NCI-H748 (cell line): ENCODE measurements at regions not wholly inside any gene's neighbourhood (a gene's known extent, or its start where the extent isn't known, plus 50 kb on each side); places are given as distances from the start of the nearest gene placed in this dataset.

Experiments
- DNase-seq: peaks from one replicate; lab custom pipeline; 2025; ENCODE audit not compliant: unreplicated experiment; lab: John Stamatoyannopoulos, UW

DNA sequence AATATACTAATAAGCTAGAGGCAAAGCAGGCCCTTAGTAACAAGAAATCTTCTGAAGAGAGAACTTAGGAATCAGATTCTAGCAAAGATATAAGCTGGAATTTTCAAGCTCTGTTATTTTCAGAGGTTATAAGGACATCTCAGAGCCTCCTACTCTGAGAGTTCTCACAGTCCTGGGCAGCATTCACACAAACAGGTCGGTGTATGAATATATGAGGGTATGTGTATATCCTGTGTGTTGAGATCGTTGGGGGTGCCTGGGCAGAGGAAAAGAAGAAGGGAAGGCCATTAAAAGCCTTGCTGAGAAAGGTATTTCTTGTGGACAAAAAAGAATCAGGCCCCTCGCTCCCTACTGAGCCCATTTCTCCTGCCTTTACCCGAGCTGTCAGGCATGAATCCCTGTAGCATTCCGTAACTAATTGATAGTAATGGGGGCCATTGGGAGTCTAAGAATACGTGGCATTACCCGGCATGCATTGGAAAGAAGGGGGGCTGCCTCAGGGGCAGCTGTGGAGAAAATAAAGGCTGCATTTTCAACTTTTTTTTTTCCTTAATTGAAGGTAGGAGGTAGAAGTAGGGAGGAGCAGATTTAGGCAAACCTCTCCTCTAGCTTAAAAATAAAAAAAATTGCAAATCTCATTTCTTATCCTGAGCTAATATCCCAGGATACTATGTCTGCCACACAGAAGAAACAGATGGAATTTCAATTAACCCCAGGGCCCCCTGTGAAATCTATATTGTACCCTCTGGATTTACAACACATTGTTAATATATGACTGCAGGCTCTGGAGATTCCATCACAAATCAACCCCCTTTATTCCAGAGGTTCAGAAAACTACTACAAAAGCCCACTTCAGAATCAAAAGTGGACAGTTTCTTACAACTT, 103.8 kb downstream of the GTPBP8 start:
- no peak for DNase-seq

DNA sequence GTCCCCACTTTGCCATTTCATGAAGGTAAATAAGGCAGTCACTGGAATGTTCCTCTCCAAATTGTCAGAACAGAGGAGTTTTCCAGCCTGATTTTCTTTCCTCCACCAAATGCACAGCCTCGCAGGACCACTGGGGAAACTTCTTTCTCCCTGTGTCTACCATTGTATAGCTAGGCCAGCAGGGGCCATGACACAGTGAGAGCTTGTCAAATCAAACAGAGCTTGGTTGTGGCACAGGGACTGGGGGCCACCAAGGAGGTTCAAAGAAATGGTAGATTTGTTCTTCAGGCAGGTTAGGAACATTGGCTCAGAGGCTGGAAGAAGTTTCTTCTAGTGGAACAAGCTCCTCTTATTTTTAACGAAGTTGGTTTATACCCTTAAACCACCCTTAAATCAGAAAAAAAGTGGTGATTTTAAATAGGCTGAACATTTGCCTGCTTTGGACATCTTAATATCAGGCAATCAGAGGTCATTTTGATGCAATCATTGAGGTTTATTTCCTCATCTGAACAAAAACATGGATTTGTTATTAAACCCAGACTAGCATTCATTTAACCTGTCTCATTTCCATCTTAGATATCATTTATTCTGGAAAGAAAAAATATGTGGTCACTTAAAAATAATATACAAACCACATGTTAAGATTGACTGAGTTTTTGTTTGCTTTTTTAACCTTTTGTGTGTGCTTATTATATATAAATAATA, 105.6 kb downstream of the GTPBP8 start:
- DNase-seq, result no peak

DNA sequence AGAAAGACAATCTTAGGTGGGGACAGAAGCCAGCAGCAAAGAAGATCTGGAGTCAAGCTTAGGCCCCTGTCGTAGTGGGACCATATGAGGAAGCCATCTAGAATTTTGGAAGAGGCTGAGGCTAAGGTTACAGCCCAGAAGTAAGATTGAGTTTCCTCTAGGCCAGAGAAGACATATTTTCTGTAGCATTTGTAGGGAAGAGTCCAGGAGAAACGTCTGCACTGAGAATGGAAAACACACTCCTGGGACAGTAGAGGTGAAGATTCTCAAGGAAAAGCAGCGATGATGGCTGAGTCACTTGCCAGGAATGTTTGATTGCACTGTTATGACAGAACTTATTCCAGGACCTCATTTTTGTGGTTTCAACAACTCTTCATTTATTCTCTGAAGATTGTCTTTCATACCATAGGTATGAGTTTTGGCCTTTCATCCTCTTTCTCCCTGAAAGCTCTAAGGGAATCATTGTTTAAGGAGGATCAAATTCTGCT, 107.2 kb downstream of the GTPBP8 start:
- no peak for DNase-seq

DNA sequence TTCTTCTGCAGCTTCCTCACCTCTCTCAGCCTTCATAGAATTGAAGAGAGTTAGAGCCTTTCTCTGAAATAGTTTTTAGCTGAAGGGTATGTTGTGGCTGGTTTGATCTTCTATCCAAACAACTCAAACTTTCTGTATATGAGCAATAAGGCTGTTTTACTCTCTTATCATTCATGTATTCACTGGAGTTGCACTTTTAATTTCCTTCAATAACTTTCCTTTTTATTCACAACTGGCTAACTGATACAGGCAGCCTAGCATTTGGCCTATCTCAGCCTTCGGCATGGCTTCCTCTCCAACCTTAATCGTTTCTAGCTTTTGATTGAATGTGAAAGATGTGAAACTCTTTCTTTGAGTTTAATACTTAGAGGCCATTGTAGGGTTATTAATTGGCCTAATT, 109.3 kb downstream of the GTPBP8 start:
- DNase-seq, result no peak

DNA sequence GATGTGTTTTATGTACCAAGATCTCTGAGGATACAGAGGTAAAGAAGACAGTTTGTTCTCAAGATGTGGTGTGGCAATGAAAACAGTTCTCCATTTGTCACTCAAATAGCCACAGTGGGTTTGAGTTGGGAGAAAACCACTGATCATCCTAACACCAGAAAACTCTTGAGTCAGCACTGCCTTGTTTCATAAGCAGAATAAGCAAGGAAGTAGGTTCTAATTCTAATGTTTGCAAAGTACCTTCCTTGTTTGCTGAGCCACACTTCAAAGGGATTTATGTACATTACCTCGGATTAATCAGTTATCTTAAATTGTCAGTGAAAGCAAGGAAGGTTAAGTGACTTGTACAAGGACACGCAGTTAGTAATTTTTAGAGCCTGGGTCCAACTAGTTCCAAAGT, 107.8 kb upstream of the BOC start:
- DNase-seq, result no peak

DNA sequence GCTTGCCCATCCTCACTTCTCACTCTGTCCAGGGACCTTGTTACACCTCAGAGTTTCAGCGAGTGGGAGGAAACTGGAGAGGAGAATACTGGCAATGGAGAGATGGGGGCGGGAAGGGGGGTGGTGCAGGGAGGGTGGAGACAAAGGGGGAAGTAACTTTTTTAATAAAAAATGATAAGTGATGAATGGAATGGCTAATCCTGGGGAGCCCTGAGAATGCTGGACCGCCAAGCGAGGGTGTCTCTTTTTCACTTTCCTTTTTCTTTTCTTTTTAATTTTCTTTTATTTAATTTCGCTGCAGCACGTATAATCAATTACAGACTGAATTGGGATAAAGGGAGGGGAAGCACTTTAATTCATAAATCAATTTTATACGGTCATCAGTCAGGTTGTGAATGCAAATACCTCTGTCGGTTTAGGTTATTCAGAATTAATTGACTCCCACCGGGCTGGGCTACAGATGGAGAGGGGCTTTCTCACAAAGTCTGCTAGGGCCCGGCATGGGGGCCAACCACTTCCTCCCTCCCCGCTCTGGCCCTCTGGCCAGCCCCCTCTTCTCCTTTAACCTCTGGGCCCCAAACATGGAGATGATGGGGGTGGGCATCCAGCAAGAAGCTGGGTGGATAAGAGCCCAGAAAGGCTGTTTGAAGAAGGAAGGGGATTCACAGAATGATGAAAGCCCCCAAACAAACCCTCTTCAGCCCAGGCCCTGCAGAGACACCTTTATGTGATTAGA, 106.8 kb upstream of the BOC start:
- no peak for DNase-seq

DNA sequence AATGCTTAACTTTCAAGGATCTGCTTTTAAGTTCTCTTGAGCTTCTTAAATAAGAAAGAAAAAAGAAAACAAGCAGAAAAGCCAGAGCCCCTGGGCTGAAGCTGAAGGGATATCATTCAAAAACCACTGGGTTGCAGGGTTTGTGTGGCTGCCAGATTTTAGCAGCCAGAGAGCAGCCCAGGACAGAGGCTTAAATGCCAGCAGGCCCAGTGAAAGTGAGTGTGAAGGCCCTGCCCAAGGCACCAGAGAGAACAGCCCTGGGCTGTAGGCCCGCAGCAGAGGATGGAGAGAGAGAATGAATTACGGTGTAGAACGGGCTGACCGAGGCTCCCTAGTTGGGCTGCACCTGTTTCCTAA, 106.3 kb upstream of the BOC start:
- DNase-seq, result no peak

DNA sequence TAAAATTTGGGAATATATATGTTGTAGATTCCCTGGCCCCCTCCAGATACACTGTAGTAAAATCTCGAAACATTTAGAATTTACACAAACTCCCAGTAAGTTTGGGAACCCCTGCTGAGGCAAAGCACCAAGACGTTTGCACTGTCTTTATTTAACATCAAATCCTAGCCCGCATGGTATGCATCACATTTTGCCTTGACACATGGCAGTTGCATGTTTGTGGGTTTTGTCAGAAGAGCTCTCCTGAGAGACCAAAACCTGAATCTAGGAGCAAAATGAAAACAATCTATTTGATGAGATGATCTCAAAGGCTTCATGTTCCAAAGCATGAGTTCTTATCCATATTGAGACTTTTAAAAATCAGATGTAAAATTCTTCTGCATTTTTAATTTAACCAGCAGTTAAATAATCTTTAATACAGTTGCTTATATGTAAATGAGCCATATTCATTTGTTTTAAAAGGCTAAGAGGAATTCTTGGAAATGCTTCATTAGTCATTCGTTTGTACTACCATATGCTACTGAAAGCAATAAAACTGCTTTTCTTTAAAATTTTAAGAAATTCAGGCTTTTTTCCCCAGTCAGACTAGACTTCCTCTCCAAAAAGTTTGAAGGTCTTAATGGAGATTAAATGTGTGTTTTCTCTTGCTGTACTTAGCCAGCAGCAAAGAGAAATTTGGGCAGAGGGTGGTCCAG, 105.2 kb upstream of the BOC start:
- no peak for DNase-seq

DNA sequence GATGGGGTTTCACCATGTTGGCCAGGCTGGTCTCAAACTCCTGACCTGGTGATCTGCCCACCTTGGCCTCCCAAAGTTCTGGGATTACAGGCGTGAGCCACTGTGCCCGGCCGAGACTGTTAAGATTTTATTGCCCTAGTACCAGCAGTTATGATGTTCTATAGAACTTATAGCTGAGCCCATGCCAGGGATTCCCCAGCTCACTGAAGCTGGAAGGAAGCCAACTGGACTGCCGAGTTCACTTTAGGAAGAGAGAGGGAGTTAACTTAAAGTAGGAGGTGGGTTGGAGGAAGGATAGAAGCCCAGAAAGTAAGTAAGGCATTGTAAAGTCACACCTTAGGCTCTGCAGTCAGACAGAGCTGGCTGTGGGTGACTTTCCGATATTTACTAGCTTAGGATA, 101.1 kb upstream of the BOC start:
- DNase-seq, result no peak

DNA sequence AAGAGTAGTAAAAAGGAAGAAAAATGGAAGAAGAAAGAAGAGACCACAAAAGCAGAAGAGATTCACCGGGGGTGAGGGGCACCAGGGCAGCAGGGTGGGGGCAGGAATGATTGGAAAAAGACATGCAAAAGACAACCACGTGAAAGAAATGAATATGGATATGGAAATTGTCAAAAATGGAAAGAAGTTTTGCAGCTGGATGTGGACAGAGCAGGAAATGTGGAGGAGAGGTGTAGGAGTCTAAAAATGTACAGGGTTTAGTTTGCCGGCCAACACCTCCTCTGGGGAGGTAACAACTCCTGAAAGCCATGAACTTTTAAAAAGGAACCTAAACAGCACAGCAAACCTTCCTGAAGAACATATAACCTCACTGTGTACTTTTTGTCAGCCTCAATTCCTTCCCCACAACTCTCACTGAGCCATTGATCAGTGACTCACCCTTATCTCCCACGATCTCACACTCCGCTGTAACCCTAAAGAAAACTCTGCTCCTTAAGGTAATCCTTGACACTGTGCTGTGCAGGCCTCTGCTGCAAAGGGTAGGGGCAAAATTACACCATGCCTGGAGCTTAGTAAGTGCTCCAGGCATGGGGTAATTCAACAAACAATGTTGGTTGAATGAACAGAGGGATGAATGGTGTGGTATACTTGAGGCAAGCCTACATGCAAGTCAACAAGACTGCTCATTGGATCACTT, 100.2 kb upstream of the BOC start:
- DNase-seq, result no peak

DNA sequence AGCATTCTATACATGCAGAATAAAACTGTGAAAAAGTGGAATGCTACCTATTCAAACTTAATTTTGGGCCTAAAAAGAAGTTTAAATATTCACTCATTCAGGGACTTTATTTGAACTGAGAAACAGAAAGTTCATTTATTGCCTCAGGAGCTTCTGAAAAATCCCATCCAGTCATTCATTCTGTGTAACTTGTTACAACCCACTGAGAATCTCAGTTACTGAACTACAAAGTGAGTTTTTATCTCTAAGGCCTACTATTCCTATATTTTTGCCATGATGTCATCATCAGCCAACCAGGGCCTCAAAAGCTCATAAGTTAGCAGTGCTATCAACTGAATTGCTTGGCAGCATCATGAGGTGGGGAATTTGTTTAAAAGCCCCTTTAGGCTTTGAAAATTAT, 98.0 kb upstream of the BOC start:
- no peak for DNase-seq

DNA sequence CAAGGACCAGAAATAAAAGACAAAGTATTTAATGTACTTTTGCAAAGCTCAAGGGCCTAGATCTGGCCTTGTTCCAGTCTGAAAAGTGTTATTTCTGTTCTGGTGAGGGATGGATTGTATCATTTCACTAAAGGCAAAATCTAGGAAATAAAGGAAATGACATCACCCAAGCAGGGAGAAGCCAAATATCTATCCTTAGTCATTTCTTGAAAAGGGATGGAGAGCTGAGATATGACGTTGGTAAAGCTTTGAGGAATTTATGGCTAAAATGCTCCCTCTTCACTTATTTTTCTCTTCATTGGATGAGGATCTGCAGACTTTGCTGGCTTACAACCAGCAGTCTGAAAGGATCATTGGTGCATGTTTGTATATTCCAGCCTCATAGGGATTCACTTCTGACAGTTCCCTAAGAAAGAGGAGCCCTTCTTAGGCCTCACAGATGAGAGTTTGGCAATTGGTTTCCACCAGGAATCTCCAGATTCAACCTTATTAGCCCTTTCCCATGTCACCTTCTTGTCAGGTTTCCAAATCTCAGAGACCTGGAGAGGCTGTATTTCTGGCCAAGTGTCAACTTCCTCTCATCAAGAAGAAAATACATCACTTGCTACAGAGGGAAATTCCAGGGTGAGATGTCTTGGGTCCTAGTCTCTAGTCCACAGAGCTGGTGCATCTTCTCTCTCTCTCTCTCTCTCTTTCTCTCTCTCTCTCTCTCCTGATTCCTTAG, 93.7 kb upstream of the BOC start:
- no peak for DNase-seq

DNA sequence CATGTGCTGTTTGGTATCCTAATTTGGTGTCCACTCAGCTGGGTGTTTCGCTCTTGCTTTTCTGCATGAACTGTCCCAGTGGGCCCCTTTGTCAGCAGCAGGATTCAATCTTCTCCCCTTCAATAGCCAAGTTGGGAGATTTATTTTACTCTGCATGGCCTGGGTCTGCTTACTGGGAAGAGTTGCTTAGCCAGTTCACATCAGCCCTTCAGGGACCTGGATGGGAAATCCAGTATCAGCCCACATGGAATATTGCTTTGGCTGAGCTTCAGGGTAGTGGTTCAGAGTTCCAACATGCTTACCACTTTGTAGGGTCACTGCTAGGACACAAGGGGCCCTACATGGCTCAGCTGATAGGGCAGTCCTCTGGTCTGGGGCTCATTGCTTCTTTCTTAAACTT, 93.0 kb upstream of the BOC start:
- no peak for DNase-seq

DNA sequence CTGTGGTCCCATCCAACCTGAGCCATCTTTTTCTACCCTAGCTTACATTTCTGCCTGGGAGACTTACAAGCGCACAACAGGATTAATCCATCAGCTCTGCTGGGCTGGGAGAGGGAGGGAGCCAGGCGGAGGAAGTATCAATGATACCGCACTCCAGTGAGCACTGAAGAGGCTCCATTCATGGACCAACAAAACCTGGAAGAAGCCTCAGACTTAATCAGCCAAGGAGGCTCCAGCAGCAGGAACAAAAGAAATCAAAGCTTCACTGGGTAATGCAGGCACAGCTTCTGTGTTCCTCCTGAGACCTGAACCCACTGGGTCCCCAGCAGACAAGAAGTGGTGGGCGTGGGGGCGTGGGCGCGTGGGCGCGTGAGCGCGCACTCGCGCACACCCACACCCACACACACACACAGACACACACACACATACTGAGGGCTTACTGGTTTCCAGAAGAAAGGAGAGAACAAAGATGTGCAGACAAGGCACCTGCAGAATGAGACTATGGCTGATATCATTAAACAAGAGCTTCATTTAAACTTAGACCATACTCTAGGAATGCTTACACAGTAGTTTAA, 87.0 kb upstream of the BOC start:
- no peak for DNase-seq

DNA sequence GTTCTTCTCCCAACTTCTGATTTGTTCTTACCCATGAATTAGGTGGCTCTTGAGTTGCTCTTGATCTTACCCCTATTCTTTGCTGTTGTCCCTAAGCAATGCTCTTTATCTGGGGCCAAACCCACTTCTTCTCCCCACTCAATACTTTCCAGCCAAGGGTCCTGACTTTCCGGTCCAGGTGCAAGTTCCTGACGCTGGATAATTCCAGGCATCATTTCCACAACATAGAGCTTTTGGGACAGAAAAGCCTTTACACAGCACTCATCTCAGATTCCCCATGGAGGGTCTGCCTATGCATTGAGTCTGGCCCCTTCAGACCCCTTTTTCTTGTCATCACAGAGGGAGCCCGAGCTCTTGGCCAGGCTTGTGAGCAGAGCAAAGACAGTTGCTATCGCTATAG, 85.4 kb upstream of the BOC start:
- no peak for DNase-seq

DNA sequence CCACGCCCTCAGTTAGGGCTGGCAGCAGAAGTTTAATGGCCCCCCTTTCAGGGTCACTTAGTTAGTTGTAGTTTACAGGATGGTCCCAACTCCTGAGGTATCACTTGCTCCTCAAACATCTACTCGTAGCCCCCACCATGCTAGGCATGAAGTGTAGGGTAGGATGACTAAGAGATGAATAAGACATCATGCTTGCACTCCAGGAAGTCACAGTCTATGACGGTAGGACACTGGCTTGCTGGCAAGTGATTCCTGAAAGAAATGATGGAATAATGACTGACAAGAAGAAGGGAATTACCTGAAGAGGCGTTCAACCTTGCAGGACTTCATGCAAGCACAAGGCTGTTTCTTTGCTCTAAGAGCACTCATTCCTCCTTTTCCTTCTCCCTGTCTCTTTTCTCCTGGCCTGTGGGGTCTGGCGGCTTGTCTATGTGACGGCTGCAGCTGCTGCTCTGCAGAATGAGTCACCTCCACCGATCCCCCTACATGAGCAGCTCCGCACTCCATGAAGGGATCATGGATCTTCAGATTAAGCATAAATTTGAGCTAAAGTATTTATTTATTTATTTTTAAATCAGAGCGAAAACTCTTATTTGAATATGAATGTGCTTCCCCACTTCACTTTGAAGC, 82.9 kb upstream of the BOC start:
- no peak for DNase-seq

DNA sequence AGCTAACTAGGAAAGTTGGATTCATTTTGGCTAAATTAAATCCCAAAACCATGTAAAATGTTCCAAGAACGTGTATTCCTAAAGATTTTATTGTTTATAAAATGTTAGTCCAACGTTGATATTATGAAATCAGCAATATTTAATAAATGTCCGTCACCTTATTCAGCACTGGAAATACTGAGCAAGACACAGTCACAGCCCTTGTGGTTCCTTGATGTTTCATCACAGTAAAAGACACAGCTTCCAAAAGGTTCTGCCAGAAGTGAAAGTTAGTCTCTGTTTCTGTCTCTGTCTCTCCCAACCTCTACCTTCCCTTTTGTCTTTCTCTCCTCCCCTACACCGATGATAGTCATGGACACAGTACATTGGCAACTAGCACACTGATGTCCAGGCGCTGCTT, 82.2 kb upstream of the BOC start:
- no peak for DNase-seq

DNA sequence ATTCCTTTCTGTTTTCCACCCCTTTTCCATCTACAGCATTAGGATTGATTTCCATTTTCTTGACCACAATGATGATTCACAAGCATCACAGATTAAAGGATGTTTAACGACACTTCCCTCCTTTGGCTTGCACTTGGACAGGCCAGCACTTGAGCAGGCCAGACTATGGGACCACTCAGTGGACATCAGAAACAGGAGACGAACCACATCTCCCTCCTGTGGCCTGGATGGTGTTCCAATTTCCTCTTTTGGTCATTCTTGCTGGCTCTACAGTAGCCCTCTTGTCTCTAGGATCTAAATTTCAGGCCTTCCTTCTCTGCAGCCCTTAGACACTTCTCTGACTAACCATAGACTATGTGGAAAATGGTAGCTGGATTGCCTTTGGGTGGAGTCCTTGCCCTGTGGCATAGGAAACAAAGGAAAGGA, 78.8 kb upstream of the BOC start:
- no peak for DNase-seq

DNA sequence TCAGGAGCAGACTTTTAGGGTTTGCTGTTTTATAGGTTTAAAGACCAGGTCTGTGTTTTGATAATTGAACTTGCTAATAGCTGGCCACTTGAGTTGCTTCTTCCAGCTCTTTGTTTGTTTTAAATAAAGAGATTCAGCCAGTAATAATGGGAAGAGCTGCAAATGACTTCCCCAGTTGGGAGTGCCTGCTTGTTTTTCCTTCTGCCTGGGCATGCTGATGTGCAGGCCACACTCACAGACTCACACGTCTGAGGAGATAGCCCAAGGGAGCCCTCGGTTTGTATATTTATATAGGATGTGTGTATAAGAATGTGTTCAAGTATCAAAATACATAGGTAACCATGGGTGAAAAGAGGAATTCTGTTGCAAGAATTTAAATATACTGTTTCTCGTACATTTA, 78.2 kb upstream of the BOC start:
- peak; percentile 50 for DNase-seq
